ENCODE measurements at regions not wholly inside any gene's neighbourhood (a gene's known extent, or its start where the extent isn't known, plus 50 kb on each side); places are given as distances from the start of the nearest gene placed in this dataset.

- no peak for DNase-seq
These were observed 656.7 kb downstream of the SLC16A7 start for GRCh38 chr12:60252359-60253096.

GRCh38 chr12:60255044-60255443, 659.2 kb downstream of the SLC16A7 start:
- no peak for DNase-seq

- DNase-seq: no peak
These were observed 661.2 kb downstream of the SLC16A7 start for GRCh38 chr12:60257063-60257462.

GRCh38 chr12:60259225-60259624, 663.4 kb downstream of the SLC16A7 start:
- no peak for DNase-seq

GRCh38 chr12:60262378-60262777, 666.5 kb downstream of the SLC16A7 start:
- DNase-seq: no peak

GRCh38 chr12:60263161-60263560, 667.3 kb downstream of the SLC16A7 start:
- no peak for DNase-seq

GRCh38 chr12:60263836-60264493, 668.1 kb downstream of the SLC16A7 start:
- no peak for DNase-seq

GRCh38 chr12:60265741-60266140, 669.9 kb downstream of the SLC16A7 start:
- no peak for DNase-seq

- DNase-seq: no peak
These were observed 670.6 kb downstream of the SLC16A7 start for GRCh38 chr12:60266381-60266852.

GRCh38 chr12:60269611-60270269, 673.9 kb downstream of the SLC16A7 start:
- no peak for DNase-seq

- no peak for DNase-seq
These were observed 676.0 kb downstream of the SLC16A7 start for GRCh38 chr12:60271816-60272215.

GRCh38 chr12:60278209-60278608, 682.4 kb downstream of the SLC16A7 start:
- no peak for DNase-seq

- no peak for DNase-seq
These were observed 683.4 kb downstream of the SLC16A7 start for GRCh38 chr12:60279221-60279620.

- no peak for DNase-seq
These were observed 685.7 kb downstream of the SLC16A7 start for GRCh38 chr12:60281522-60281921.

GRCh38 chr12:60290532-60290931, 694.7 kb downstream of the SLC16A7 start:
- no peak for DNase-seq

GRCh38 chr12:60308366-60308991, 712.6 kb downstream of the SLC16A7 start:
- DNase-seq: no peak

GRCh38 chr12:60311940-60312339, 716.1 kb downstream of the SLC16A7 start:
- no peak for DNase-seq

GRCh38 chr12:60317361-60317760, 721.5 kb downstream of the SLC16A7 start:
- DNase-seq: no peak

GRCh38 chr12:60324746-60325145, 728.9 kb downstream of the SLC16A7 start:
- no peak for DNase-seq

- DNase-seq: no peak
These were observed 737.6 kb downstream of the SLC16A7 start for GRCh38 chr12:60333461-60333860.

GRCh38 chr12:60335745-60336144, 739.9 kb downstream of the SLC16A7 start:
- DNase-seq: no peak

- no peak for DNase-seq
These were observed 742.2 kb downstream of the SLC16A7 start for GRCh38 chr12:60337839-60338549.

All from skin of body (tissue), 1 donor.